Iris pigment epithelial cell (primary cell): ENCODE measurements at regions not wholly inside any gene's neighbourhood (a gene's known extent, or its start where the extent isn't known, plus 50 kb on each side); places are given as distances from the start of the nearest gene placed in this dataset.
"Not testable (repeated sequence)": the region's sequence is repeated elsewhere in the genome, so short reads cannot be mapped to it uniquely, and the experiment has no call there.

Source experiments
- DNase-seq: peaks from one replicate; pipeline ENCODE4 v3.0.0-alpha.2; 2011; ENCODE audit warnings: low read depth

- DNase-seq, result peak; percentile 21
These were observed 1163.9 kb downstream of the DIAPH3 start for GRCh38 chr13:58999851-59000250.

- peak; percentile 9 for DNase-seq
These were observed 1163.0 kb downstream of the DIAPH3 start for GRCh38 chr13:59000770-59001169.

GRCh38 chr13:59012731-59013130 lies 1151.0 kb downstream of the DIAPH3 start:
- DNase-seq, result no peak

- DNase-seq, result peak; percentile 14
These were observed 1147.5 kb downstream of the DIAPH3 start for GRCh38 chr13:59016250-59016649.

- peak; percentile 9 for DNase-seq
These were observed 1139.3 kb downstream of the DIAPH3 start for GRCh38 chr13:59024434-59024833.

- DNase-seq, result no peak
These were observed 1129.5 kb downstream of the DIAPH3 start for GRCh38 chr13:59034198-59034597.

GRCh38 chr13:59038824-59039223 lies 1124.9 kb downstream of the DIAPH3 start:
- DNase-seq, result peak; percentile 33

- no peak for DNase-seq
These were observed 1120.7 kb downstream of the DIAPH3 start for GRCh38 chr13:59043016-59043415.

GRCh38 chr13:59047546-59047945 lies 1116.2 kb downstream of the DIAPH3 start:
- no peak for DNase-seq

- no peak for DNase-seq
These were observed 1102.1 kb downstream of the DIAPH3 start for GRCh38 chr13:59061621-59062020.

- DNase-seq, result no peak
These were observed 1099.7 kb downstream of the DIAPH3 start for GRCh38 chr13:59064042-59064441.

- DNase-seq, result not testable (repeated sequence)
These were observed 1087.3 kb downstream of the DIAPH3 start for GRCh38 chr13:59076386-59076785.

GRCh38 chr13:59086147-59086546 lies 1077.6 kb downstream of the DIAPH3 start:
- DNase-seq, result peak; percentile 97

- peak; percentile 80 for DNase-seq
These were observed 1075.0 kb downstream of the DIAPH3 start for GRCh38 chr13:59088716-59089115.

GRCh38 chr13:59094181-59094580 lies 1069.5 kb downstream of the DIAPH3 start:
- DNase-seq, result peak; percentile 49

GRCh38 chr13:59099182-59099974 lies 1064.3 kb downstream of the DIAPH3 start:
- peak; percentile 80 for DNase-seq

GRCh38 chr13:59103004-59103768 lies 1060.5 kb downstream of the DIAPH3 start:
- DNase-seq, result peak; percentile 88

- peak; percentile 92 for DNase-seq
These were observed 1052.0 kb downstream of the DIAPH3 start for GRCh38 chr13:59111751-59112171.

GRCh38 chr13:59112221-59112718 lies 1051.5 kb downstream of the DIAPH3 start:
- DNase-seq, result peak; percentile 100

GRCh38 chr13:59119475-59119874 lies 1044.3 kb downstream of the DIAPH3 start:
- no peak for DNase-seq

- DNase-seq, result no peak
These were observed 1043.4 kb downstream of the DIAPH3 start for GRCh38 chr13:59120297-59120843.

GRCh38 chr13:59121507-59121906 lies 1042.2 kb downstream of the DIAPH3 start:
- DNase-seq, result no peak

- DNase-seq, result no peak
These were observed 1037.3 kb downstream of the DIAPH3 start for GRCh38 chr13:59126474-59126873.
